ENCODE measurements at regions not wholly inside any gene's neighbourhood (a gene's known extent, or its start where the extent isn't known, plus 50 kb on each side); places are given as distances from the start of the nearest gene placed in this dataset.

DNA sequence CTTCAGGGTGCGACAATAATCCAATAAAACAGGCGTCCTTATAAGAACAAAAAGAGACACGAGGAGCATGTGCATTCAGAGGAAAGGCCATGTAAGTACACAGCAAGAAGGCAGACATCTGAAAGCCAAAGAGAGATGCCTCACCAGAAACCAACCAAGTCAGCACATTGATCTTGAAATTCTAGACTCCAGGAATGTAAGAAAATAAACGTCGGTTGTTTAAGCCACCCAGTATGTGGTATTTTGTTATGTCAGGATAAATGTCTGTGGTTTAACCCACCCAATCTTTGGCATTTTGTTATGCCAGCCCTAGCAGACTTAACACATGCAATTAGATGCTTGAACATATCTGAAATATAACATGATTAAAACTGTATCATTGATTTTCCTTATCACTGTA lies 452.0 kb downstream of the SLITRK6 start:
- no peaks in the 10 kb centered on the region for H3K9me3 ChIP-seq
- H3K36me3 ChIP-seq: no peaks in the 10 kb centered on the region
- H3K4me3 ChIP-seq: no peak overlapping the region
- DNase-seq: no peak
- intact Hi-C loops (cut with DNase I): no loop called here
- H3K27me3 ChIP-seq: no peaks in the 10 kb centered on the region
- H3K4me1 ChIP-seq (ENCODE audit: insufficient read depth): no peaks in the 10 kb centered on the region
- 71 to 73% (median 72%) methylated on average over 5 of the region's 5 CpGs for WGBS, 3 donors
- TF ChIP-seq, protein P1, sequence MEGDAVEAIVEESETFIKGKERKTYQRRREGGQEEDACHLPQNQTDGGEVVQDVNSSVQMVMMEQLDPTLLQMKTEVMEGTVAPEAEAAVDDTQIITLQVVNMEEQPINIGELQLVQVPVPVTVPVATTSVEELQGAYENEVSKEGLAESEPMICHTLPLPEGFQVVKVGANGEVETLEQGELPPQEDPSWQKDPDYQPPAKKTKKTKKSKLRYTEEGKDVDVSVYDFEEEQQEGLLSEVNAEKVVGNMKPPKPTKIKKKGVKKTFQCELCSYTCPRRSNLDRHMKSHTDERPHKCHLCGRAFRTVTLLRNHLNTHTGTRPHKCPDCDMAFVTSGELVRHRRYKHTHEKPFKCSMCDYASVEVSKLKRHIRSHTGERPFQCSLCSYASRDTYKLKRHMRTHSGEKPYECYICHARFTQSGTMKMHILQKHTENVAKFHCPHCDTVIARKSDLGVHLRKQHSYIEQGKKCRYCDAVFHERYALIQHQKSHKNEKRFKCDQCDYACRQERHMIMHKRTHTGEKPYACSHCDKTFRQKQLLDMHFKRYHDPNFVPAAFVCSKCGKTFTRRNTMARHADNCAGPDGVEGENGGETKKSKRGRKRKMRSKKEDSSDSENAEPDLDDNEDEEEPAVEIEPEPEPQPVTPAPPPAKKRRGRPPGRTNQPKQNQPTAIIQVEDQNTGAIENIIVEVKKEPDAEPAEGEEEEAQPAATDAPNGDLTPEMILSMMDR (IDR thresholded peaks at IDR 0.05): no peak
- TF ChIP-seq POLR2A (IDR thresholded peaks at IDR 0.05): no peak
- no peak for TF ChIP-seq EP300 (IDR thresholded peaks at IDR 0.05)
- H3K27ac ChIP-seq: no peak overlapping the region

DNA sequence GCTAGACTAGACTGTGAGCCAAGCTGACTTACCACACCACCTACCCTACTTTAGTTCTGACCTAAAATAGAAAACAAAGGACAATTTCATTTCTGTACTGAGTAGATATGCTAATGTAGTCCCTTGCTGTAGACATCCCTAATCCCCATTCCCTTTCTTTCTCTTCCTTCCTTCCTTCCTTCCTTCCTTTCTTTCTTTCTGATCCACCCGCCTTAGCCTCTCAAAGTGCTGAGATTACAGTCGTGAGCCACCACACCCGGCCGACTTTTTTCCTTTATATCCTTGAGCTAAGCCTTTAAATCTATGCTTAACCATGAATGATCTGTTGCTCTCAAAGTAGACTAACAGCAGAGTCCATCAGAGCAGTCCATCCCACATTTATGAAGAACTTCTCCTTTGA lies 465.0 kb downstream of the SLITRK6 start:
- 87 to 94% (median 90%) methylated on average over 4 of the region's 4 CpGs for WGBS, 3 donors
- intact Hi-C loops (cut with DNase I): no loop called here
- TF ChIP-seq EP300 (IDR thresholded peaks at IDR 0.05): no peak
- no peak for TF ChIP-seq POLR2A (IDR thresholded peaks at IDR 0.05)
- TF ChIP-seq, protein P1 (IDR thresholded peaks at IDR 0.05): no peak

DNA sequence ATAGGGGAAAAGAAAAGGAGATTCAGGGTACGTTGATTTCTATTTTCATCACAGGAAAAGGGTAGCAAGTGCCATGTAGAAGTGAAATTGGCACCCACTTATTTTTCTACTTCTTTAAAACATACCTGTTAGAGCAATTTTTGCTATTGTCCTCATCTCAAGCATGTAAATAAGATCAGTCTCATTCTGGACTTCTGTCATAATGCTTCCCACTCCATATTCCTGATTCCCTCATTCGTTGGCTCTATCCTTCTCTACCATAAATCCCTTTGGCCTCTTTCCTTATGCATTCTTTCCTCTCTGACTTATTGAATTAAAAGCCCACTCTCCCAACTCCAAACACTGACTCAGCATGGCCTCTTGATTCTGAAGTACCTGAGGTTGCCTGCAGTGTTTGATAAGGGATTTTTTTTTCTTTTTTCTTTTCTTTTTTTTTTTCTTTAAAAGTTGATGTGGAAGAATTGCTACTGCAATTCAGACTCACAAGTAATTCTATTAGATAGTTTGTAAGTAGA lies 465.7 kb downstream of the SLITRK6 start:
- DNase-seq: no peak
- Histone ChIP-seq H3K4me1 (ENCODE audit: insufficient read depth) (no peaks in the 10 kb centered on the region), H3K36me3 (no peaks in the 10 kb centered on the region), H3K27ac (no peak overlapping the region), H3K27me3 (no peaks in the 10 kb centered on the region), H3K9me3 (no peaks in the 10 kb centered on the region), H3K4me3 (no peak overlapping the region)
- WGBS, 3 donors: 46 to 48% (median 47%) methylated on average over 2 of the region's 2 CpGs
- intact Hi-C loops (cut with DNase I): no loop called here
- no peak for TF ChIP-seq EP300 (IDR thresholded peaks at IDR 0.05)

More for the DNA sequence above, 465.0 kb downstream of the SLITRK6 start:
- Histone ChIP-seq H3K9me3 (no peaks in the 10 kb centered on the region), H3K27ac (no peak overlapping the region), H3K36me3 (no peaks in the 10 kb centered on the region), H3K4me1 (ENCODE audit: insufficient read depth) (no peaks in the 10 kb centered on the region), H3K4me3 (no peak overlapping the region), H3K27me3 (no peaks in the 10 kb centered on the region)
- DNase-seq: no peak

DNA sequence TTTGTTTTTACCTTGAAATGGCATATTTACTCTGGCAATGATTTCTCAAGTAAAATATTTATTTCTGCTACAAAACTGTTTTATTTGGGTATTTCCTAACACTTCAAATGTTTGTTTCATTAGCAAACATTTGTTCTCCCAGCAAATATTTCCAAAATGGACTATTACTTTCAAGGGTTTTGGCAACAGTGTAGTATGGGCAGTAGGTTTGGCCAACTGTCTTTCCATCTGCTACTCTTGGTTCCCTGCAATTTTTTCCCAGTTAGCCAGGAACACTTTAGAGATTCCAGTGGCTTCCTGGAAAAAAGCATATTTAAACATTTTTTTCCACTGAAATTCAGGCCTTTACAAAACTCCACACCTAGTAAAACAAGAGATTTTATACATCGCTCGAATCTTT lies 466.6 kb downstream of the SLITRK6 start:
- H3K4me3 ChIP-seq: no peak overlapping the region
- no peak for DNase-seq
- intact Hi-C loops (cut with DNase I): no loop called here
- H3K4me1 ChIP-seq (ENCODE audit: insufficient read depth): no peaks in the 10 kb centered on the region
- no peaks in the 10 kb centered on the region for H3K27me3 ChIP-seq
- H3K27ac ChIP-seq: no peak overlapping the region
- TF ChIP-seq POLR2A (IDR thresholded peaks at IDR 0.05) (no peak), EP300 (IDR thresholded peaks at IDR 0.05) (no peak)
- TF ChIP-seq, protein P1 (IDR thresholded peaks at IDR 0.05): no peak
- H3K36me3 ChIP-seq: no peaks in the 10 kb centered on the region
- 92 to 95% (median 94%) methylated on average over 2 of the region's 2 CpGs for WGBS, 3 donors
- no peaks in the 10 kb centered on the region for H3K9me3 ChIP-seq

DNA sequence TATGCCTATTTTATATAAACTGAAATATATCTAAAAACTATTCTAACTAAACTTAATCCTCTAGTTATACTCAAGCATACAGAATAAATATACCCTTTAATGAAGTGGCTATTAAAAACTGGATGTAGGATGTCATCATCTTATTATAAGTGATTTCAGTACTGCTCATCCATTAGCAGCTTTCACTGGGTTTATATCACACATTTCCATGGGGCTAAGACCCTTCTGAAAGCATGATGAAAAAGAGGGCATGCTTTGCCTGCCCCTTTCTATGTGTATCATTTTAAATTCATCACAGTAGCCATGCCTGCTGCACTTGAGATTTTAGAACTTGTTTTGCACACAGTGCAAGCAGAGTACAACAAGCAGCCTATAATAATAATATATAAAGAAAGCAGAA lies 477.5 kb downstream of the SLITRK6 start:
- Histone ChIP-seq H3K36me3 (no peaks in the 10 kb centered on the region), H3K27ac (no peak overlapping the region), H3K4me3 (no peak overlapping the region), H3K9me3 (no peaks in the 10 kb centered on the region), H3K27me3 (no peaks in the 10 kb centered on the region), H3K4me1 (ENCODE audit: insufficient read depth) (no peaks in the 10 kb centered on the region)
- intact Hi-C loops (cut with DNase I): no loop called here
- DNase-seq: no peak
- TF ChIP-seq EP300 (IDR thresholded peaks at IDR 0.05): no peak
- TF ChIP-seq, protein P1 (IDR thresholded peaks at IDR 0.05): no peak
- TF ChIP-seq POLR2A (IDR thresholded peaks at IDR 0.05): no peak
